ENCODE measurements at regions not wholly inside any gene's neighbourhood (a gene's known extent, or its start where the extent isn't known, plus 50 kb on each side); places are given as distances from the start of the nearest gene placed in this dataset.
"Not testable (repeated sequence)": the region's sequence is repeated elsewhere in the genome, so short reads cannot be mapped to it uniquely, and the experiment has no call there.

DNA sequence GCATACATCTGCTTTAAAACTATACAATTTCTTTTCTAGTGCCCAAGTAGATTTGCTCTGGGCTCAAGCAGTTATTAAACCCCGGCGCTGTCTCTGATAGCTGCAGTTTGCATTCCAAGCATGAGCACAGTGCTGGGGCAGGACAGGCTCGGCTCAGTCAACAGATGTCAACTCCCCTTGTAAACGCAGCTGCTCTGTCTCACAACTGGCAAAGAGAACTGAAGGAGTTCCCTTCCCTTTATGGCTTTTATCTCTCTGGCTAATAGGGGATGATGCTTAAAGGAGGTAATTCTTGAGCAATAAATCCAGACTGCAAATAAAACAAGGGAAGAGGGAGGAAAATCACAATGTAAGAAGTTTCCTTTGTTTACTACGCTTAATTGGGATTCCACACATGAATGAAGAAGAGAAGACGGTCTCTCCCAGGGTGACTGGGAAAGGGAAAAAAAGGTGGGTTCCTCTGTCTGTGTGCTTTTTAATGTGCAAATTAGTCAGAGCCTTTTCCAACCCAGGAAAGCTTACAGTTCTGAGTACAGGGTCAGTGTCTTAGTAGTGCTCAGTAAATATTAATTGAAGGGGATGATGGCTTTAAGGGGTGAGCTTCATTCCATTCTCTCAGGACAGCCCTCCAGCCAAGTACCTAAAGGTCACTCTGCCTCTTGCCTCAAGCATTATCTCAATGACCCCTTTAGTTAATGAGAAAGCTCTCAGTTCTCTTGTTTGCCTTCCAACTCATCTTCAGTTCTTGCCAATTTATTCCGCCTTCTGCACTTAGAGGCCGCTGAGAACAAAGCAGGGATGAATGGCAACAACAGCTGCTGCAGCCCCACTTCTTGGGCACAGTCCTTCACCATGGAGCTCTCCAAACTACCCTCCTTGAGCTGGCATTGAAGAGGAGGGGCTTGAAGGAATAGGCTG is 155.7 kb upstream of the JADE1 start:
- H3K9me3 ChIP-seq, result peaks cover 2% of the 10 kb centered on the region
- in situ Hi-C loops (cut with MboI; ENCODE audit: low sequenced_read_pairs), result no loop called here
- no peaks in the 10 kb centered on the region for H3K36me3 ChIP-seq (replicated peaks)
- DNase-seq (ENCODE audit: low spot score in 2 of 2), result peak in 1 of 2 experiments; percentile 18
- peaks cover 5% of the 10 kb centered on the region; the same call in 1 of the 2 replicates for H3K4me1 ChIP-seq
- H3K27me3 ChIP-seq (ENCODE audit: low read depth), result no peaks in the 10 kb centered on the region
- no peak overlapping the region for H3K4me3 ChIP-seq

DNA sequence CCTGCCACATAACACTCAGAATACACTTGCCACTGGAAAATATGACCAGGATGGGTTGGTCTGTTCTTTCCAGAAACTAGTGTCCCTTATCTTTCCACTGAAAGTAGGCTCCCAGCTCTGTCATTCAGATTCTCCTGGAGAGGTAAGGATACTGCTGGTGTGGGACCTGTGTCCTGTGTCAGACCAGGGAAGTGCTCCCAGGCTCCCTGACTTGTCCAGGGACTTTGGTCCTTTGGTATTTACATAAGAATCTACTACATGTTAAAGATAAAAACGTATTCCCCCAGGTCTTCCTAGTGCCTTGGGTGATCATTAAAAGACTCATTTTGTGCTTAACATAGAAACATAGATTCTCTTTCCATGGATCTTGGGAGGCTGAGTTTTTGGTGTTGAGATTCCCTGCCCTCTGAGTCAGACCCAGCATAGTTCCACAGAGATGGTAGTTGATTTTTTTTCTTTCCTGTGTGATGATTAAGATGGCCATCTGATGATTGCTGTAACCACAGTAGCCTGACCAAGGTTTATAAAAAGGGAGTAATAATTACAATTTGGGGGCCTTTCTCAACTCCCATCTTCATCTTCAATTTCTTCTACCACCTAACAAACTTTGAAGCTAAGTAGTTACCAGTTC is 159.8 kb upstream of the JADE1 start:
- no peak for DNase-seq (ENCODE audit: low spot score in 2 of 2)
- Histone ChIP-seq H3K4me1 (peaks cover 5% of the 10 kb centered on the region; the same call in 1 of the 2 replicates), H3K4me3 (no peak overlapping the region), H3K9me3 (peaks cover 2% of the 10 kb centered on the region), H3K36me3 (replicated peaks) (no peaks in the 10 kb centered on the region), H3K27me3 (ENCODE audit: low read depth) (no peaks in the 10 kb centered on the region)
- in situ Hi-C loops (cut with MboI; ENCODE audit: low sequenced_read_pairs), result no loop called here

- in situ Hi-C loops (cut with MboI; ENCODE audit: low sequenced_read_pairs), result no loop called here
- Histone ChIP-seq H3K9me3 (peaks cover under 1% of the 10 kb centered on the region), H3K36me3 (replicated peaks) (no peaks in the 10 kb centered on the region), H3K27me3 (ENCODE audit: low read depth) (no peaks in the 10 kb centered on the region), H3K4me3 (no peak overlapping the region), H3K4me1 (peaks cover 5% of the 10 kb centered on the region; the same call in 1 of the 2 replicates)
- no peak for DNase-seq (ENCODE audit: low spot score in 2 of 2)
These were observed 160.3 kb upstream of the JADE1 start for GRCh38 chr4:128649161-128649560.

GRCh38 chr4:128648021-128648420 is 161.5 kb upstream of the JADE1 start:
- H3K4me3 ChIP-seq, result no peak overlapping the region
- DNase-seq (ENCODE audit: low spot score in 2 of 2), result no peak
- H3K4me1 ChIP-seq, result no peaks in the 10 kb centered on the region
- no peaks in the 10 kb centered on the region for H3K27me3 ChIP-seq (ENCODE audit: low read depth)
- no peaks in the 10 kb centered on the region for H3K9me3 ChIP-seq
- in situ Hi-C loops (cut with MboI; ENCODE audit: low sequenced_read_pairs), result no loop called here
- H3K36me3 ChIP-seq (replicated peaks), result no peaks in the 10 kb centered on the region

- H3K27me3 ChIP-seq (ENCODE audit: low read depth); H3K36me3 ChIP-seq (replicated peaks); DNase-seq (ENCODE audit: low spot score in 2 of 2); H3K9me3 ChIP-seq; H3K4me3 ChIP-seq; in situ Hi-C loops (cut with MboI; ENCODE audit: low sequenced_read_pairs); H3K4me1 ChIP-seq: not testable (repeated sequence)
These were observed 162.6 kb upstream of the JADE1 start for GRCh38 chr4:128646893-128647292.

DNA sequence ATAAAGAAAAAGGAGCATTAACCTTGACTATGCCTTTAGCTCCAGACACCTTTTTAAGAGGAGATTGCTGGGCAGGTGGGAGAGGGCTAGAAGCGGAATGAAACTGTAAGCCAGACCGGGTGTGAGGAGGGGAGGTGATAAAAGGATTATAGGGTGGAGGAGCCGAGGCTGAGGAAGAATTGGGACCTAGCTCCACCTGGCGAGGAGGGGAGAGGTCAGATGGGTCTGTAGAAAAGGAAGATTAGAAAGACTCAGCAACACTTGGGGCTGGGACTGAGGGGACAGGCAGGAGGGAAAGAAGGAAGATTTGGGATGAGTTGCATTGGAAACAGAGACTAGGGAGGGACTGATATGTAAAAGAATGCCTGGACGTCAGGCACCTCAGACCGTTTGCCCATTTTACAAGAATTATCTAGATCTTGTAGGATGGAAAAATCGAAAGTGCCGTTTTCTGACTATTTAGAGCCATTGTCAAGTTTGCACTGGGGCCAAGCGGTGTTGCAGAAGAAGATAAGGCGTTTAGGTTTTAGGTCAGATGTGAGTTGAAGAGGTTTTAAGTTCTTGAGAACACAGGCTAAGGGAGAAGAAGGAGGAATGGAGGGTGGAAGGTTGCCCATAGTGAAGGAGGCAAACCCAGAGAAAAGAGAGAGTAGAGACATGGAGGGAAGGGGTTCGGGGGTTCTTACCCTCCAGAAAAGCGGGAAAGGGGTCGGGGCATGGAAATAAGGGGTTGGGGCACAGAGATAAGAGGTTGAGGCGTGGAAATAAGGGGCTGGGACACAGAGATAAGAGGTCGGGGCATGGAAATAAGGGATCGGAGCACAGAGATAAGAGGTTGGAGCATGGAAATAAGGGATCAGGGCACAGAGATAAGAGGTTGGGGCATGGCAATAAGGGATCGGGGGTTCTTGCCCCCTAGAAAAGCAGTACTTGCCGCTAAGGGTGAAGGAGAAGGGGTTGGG is 164.5 kb upstream of the JADE1 start:
- DNase-seq (ENCODE audit: low spot score in 2 of 2); H3K36me3 ChIP-seq (replicated peaks); H3K4me1 ChIP-seq; H3K9me3 ChIP-seq; in situ Hi-C loops (cut with MboI; ENCODE audit: low sequenced_read_pairs); H3K4me3 ChIP-seq; H3K27me3 ChIP-seq (ENCODE audit: low read depth): not testable (repeated sequence)

GRCh38 chr4:128644107-128644506 is 165.4 kb upstream of the JADE1 start:
- H3K4me3 ChIP-seq; H3K27me3 ChIP-seq (ENCODE audit: low read depth); H3K36me3 ChIP-seq (replicated peaks); DNase-seq (ENCODE audit: low spot score in 2 of 2); H3K9me3 ChIP-seq; in situ Hi-C loops (cut with MboI; ENCODE audit: low sequenced_read_pairs); H3K4me1 ChIP-seq: not testable (repeated sequence)

DNA sequence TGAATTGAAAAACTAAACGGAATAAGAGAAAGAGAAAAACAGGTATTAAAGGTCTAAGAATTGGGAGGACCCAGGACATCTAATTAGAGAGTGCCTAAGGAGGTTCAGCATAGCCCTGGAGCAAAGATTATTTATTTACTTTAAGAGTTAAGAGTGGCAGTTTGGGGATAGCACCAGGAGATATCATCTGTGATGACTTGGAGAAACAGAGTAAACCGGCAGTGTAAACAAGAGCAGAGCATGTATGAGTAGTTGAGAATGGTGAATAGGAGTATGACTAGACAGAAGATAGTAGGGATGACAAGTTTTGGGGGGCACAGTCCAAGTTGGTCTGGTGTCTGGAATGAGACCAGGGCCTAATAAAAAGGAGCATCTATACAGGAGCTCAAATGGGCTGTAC is 167.9 kb upstream of the JADE1 start:
- in situ Hi-C loops (cut with MboI; ENCODE audit: low sequenced_read_pairs); H3K9me3 ChIP-seq; H3K36me3 ChIP-seq (replicated peaks); DNase-seq (ENCODE audit: low spot score in 2 of 2); H3K27me3 ChIP-seq (ENCODE audit: low read depth); H3K4me3 ChIP-seq; H3K4me1 ChIP-seq: not testable (repeated sequence)

GRCh38 chr4:128639541-128640270 is 169.8 kb upstream of the JADE1 start:
- Histone ChIP-seq H3K4me3 (no peak overlapping the region), H3K36me3 (replicated peaks) (no peaks in the 10 kb centered on the region), H3K9me3 (no peaks in the 10 kb centered on the region), H3K4me1 (peaks cover 19% of the 10 kb centered on the region), H3K27me3 (ENCODE audit: low read depth) (no peaks in the 10 kb centered on the region)
- no peak for DNase-seq (ENCODE audit: low spot score in 2 of 2)
- in situ Hi-C loops (cut with MboI; ENCODE audit: low sequenced_read_pairs), result no loop called here

DNA sequence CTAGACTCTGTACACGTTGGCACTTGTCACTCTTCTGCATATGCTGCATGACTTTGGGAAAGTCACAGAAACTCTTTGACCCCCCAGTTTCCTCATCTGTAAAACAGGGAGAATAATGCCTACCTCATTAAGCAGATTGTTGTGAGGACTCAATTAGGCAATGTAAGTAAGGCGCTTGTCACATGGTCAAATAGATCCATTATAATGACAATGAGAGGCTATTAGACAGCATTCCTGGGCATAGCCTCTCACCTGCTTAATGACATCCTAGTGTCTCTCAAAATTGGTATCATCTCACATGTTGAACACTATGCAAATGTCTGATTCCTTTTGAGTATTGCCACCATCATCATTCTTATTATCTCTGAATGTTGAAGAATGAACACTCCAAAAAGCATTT is 172.6 kb upstream of the JADE1 start:
- H3K36me3 ChIP-seq (replicated peaks), result no peaks in the 10 kb centered on the region
- in situ Hi-C loops (cut with MboI; ENCODE audit: low sequenced_read_pairs), result no loop called here
- no peaks in the 10 kb centered on the region for H3K27me3 ChIP-seq (ENCODE audit: low read depth)
- no peaks in the 10 kb centered on the region for H3K9me3 ChIP-seq
- no peak overlapping the region for H3K4me3 ChIP-seq
- peaks cover 19% of the 10 kb centered on the region for H3K4me1 ChIP-seq
- no peak for DNase-seq (ENCODE audit: low spot score in 2 of 2)

GRCh38 chr4:128635955-128636560 is 173.4 kb upstream of the JADE1 start:
- Histone ChIP-seq H3K27me3 (ENCODE audit: low read depth) (no peaks in the 10 kb centered on the region), H3K4me1 (peaks cover 19% of the 10 kb centered on the region), H3K36me3 (replicated peaks) (no peaks in the 10 kb centered on the region), H3K4me3 (no peak overlapping the region), H3K9me3 (no peaks in the 10 kb centered on the region)
- DNase-seq (ENCODE audit: low spot score in 2 of 2), result no peak
- in situ Hi-C loops (cut with MboI; ENCODE audit: low sequenced_read_pairs), result no loop called here

DNA sequence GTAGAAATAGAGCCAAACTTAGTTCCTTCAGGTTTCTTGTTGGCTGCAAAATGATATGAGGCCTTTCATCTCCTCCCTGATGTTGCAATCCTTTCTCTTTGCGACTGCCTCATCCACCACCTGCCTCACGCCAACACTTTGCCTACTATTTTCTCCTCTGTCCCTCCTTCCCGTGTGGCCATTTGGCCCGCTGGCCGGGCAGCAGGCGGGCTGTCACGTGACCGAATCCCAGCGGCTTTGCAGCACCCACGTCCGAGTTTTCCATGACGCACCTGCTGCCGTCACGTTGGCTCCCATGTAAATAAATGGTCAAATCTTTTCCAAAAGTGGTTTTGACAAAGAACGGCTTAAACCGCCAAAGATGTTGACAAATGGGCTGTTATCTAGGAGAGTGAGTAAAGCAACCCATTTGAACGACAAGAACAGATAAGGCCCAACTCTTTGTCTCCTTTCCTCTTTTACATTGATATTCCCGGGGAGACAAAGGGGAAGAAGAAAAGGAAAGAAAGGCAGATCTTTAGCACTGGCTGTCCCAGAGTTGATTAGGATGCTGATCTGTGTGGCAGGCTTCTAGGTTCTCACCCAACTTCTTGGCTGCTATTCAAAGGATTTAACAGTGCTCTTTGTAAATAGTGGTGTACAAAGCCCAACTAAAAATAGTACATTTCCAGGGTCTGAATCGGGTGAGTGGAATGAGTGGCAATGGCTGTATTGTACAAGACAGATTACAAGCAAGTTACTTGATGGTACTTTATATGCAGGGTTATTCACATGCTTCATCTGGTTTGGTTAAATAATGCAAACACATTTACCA is 174.2 kb upstream of the JADE1 start:
- H3K36me3 ChIP-seq (replicated peaks), result no peaks in the 10 kb centered on the region
- in situ Hi-C loops (cut with MboI; ENCODE audit: low sequenced_read_pairs), result no loop called here

More for the DNA sequence above, 174.2 kb upstream of the JADE1 start:
- peaks cover 19% of the 10 kb centered on the region for H3K4me1 ChIP-seq
- peak overlapping the region; percentile 4; the same call in 1 of the 2 replicates for H3K4me3 ChIP-seq
- H3K27me3 ChIP-seq (ENCODE audit: low read depth), result no peaks in the 10 kb centered on the region
- no peaks in the 10 kb centered on the region for H3K9me3 ChIP-seq
- peak; percentile 86 to 89 for DNase-seq (ENCODE audit: low spot score in 2 of 2)
